HepG2 (cell line): ENCODE measurements at regions not wholly inside any gene's neighbourhood (a gene's known extent, or its start where the extent isn't known, plus 50 kb on each side); places are given as distances from the start of the nearest gene placed in this dataset.

Experiments
- ATF7 ChIP-seq, 2 experiments: fragments of 450-650 bp in 1 of 2; sonication (generic) in 1 of 2; formaldehyde crosslinking in 1 of 2; IDR thresholded peaks; 2 replicates each; pipeline versions ENCODE4 v1.4.0 to v1.6.1; 2016 to 2020; ENCODE audit warnings: antibody characterized with exemption in 1 of 2, mild to moderate bottlenecking in 1 of 2, missing genetic modification reagents in 1 of 2
- BRCA1 ChIP-seq: sonication (generic); formaldehyde crosslinking; IDR thresholded peaks from 2 replicates; pipeline ENCODE4 v1.4.0; 2020; ENCODE audit warnings: missing genetic modification reagents
- CTCF ChIP-seq: sonication (generic); formaldehyde crosslinking; IDR thresholded peaks from 2 replicates; pipeline ENCODE4 v1.5.0; 2020; ENCODE audit warnings: mild to moderate bottlenecking, missing genetic modification reagents, moderate library complexity
- GPBP1L1 ChIP-seq: sonication (generic); formaldehyde crosslinking; IDR thresholded peaks from 2 replicates; pipeline ENCODE4 v1.5.0; 2020; ENCODE audit warnings: mild to moderate bottlenecking, missing genetic modification reagents
- JUND ChIP-seq: sonication (generic); formaldehyde crosslinking; IDR thresholded peaks from 2 replicates; pipeline ENCODE4 v1.8.0; 2022; ENCODE audit warnings: mild to moderate bottlenecking, missing genetic modification reagents
- MAFK ChIP-seq, 2 experiments: IDR thresholded peaks in 1 of 2; conservative IDR thresholded peaks in 1 of 2; 2 replicates each; pipeline ENCODE4 v1.6.1; 2011; ENCODE audit warnings: improper control_type of control experiment in 2 of 2, low read length in 2 of 2
- SP5 ChIP-seq: IDR thresholded peaks from 2 replicates; pipeline ENCODE4 v1.6.1; 2016; ENCODE audit warnings: low read depth, borderline replicate concordance
- TCF12 ChIP-seq, 2 experiments: fragments of 450-650 bp in 1 of 2; sonication (generic) in 1 of 2; formaldehyde crosslinking in 1 of 2; IDR thresholded peaks; 2 replicates each; pipeline versions ENCODE4 v1.6.1 to v1.8.0; 2017 to 2022; ENCODE audit warnings: antibody characterized with exemption in 1 of 2, mild to moderate bottlenecking in 1 of 2, missing genetic modification reagents in 1 of 2, moderate library complexity in 1 of 2
- TCF7 ChIP-seq: sonication (generic); IDR thresholded peaks from 2 replicates; pipeline ENCODE4 v1.6.1; 2016; ENCODE audit warnings: antibody characterized with exemption, low read depth
- ZNF337 ChIP-seq: sonication (generic); formaldehyde crosslinking; IDR thresholded peaks from 2 replicates; pipeline ENCODE4 v1.5.1; 2020; ENCODE audit warnings: missing genetic modification reagents, low read depth, mild to moderate bottlenecking, borderline replicate concordance
- ZNF644 ChIP-seq: IDR thresholded peaks from 2 replicates; pipeline ENCODE4 v1.6.1; 2016; ENCODE audit warnings: low read depth
- ZNF746 ChIP-seq: sonication (generic); formaldehyde crosslinking; IDR thresholded peaks from 2 replicates; pipeline ENCODE4 v1.8.0; 2022; ENCODE audit warnings: mild to moderate bottlenecking, missing genetic modification reagents
- TF ChIP-seq, protein P1 (sequence below): sonication (generic); formaldehyde crosslinking; IDR thresholded peaks from 2 replicates; pipeline ENCODE4 v1.4.0; 2020; ENCODE audit warnings: mild to moderate bottlenecking, missing genetic modification reagents

- TF ChIP-seq CTCF (CRISPR knock-in tag), result no peak
- TF ChIP-seq TCF12 (IDR thresholded peaks at IDR 0.05), result no peak
- TF ChIP-seq TCF12 (CRISPR knock-in tag; IDR thresholded peaks at IDR 0.05), result no peak
- TF ChIP-seq, protein P1, sequence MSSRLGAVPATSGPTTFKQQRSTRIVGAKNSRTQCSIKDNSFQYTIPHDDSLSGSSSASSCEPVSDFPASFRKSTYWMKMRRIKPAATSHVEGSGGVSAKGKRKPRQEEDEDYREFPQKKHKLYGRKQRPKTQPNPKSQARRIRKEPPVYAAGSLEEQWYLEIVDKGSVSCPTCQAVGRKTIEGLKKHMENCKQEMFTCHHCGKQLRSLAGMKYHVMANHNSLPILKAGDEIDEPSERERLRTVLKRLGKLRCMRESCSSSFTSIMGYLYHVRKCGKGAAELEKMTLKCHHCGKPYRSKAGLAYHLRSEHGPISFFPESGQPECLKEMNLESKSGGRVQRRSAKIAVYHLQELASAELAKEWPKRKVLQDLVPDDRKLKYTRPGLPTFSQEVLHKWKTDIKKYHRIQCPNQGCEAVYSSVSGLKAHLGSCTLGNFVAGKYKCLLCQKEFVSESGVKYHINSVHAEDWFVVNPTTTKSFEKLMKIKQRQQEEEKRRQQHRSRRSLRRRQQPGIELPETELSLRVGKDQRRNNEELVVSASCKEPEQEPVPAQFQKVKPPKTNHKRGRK (CRISPR knock-in tag), result no peak
- TF ChIP-seq SP5, result no peak
- no peak for TF ChIP-seq ZNF746 (CRISPR knock-in tag)
- TF ChIP-seq BRCA1 (CRISPR knock-in tag), result no peak
- TF ChIP-seq TCF7, result no peak
- no peak for TF ChIP-seq ZNF337 (CRISPR knock-in tag)
- no peak for TF ChIP-seq GPBP1L1 (CRISPR knock-in tag)
- no peak for TF ChIP-seq ATF7 (IDR thresholded peaks at IDR 0.05)
- no peak for TF ChIP-seq ATF7 (CRISPR knock-in tag; IDR thresholded peaks at IDR 0.05)
- TF ChIP-seq MAFK (conservative IDR thresholded peaks at IDR 0.05 in 1 of 2, IDR thresholded peaks at IDR 0.05 in 1 of 2; ENCODE audit: low read length in 2 of 2), result no peak
- no peak for TF ChIP-seq ZNF644 (CRISPR knock-in tag)
- TF ChIP-seq JUND (CRISPR knock-in tag), result no peak
Measured at GRCh38 chr2:7683708-7684107, 766.5 kb downstream of the RNF144A start.
